ENCODE measurements at regions not wholly inside any gene's neighbourhood (a gene's known extent, or its start where the extent isn't known, plus 50 kb on each side); places are given as distances from the start of the nearest gene placed in this dataset.

DNA sequence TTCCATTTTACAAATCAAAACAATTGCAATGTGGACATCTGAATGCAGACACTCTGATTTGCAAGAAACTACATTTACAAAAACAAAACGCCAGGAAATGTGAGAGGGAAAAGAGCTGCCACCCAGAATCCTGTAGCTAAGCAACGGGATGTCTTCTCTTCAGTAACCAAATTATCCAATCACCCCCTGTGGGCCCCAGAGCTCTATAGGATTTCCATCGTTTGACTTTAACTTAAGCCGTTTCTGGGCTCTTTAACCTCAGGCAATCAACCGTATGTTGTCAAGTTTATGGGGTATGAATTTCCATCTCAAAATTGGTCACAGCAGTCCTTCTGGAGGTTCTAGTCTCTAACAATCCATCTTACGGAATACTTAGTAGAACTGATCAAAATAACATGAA, 240.5 kb downstream of the ETV1 start:
- no peak for DNase-seq
- H3K27me3 Mint-ChIP-seq, result no peaks in the 10 kb centered on the region
- CTCF ChIA-PET, result no interaction called here
- POLR2A ChIA-PET, result no interaction called here
- Histone ChIP-seq H3K36me3 (replicated peaks in 1 of 2; ENCODE audit: control extremely low read depth in 1 of 2, control insufficient read depth in 1 of 2, extremely low read depth in 1 of 2, insufficient read depth in 2 of 2, low read length in 1 of 2) (no peaks in the 10 kb centered on the region), H3K79me2 (ENCODE audit: control insufficient read depth, insufficient read depth, low read length) (no peaks in the 10 kb centered on the region), H2AFZ (ENCODE audit: insufficient read depth, low read depth, low read length, poor library complexity, severe bottlenecking) (no peak overlapping the region), H3K4me2 (replicated peaks; ENCODE audit: low read depth, low read length, poor library complexity, severe bottlenecking) (no peak overlapping the region), H3K4me3 (ENCODE audit: control extremely low read depth in 1 of 5, extremely low read depth in 1 of 5, insufficient read depth in 1 of 5, low read depth in 2 of 5, low read length in 4 of 5) (no peak overlapping the region), H3K4me1 (ENCODE audit: control insufficient read depth in 2 of 2, insufficient read depth in 2 of 2, low read length in 2 of 2) (no peaks in the 10 kb centered on the region), H3K27me3 (replicated peaks in 1 of 4; ENCODE audit: control extremely low read depth in 1 of 4, control insufficient read depth in 3 of 4, insufficient read depth in 4 of 4, low read length in 3 of 4) (no peaks in the 10 kb centered on the region), H3K27ac (ENCODE audit: low read length in 2 of 2) (no peak overlapping the region), H3K9me3 (ENCODE audit: control extremely low read depth in 1 of 3, control insufficient read depth in 2 of 3, insufficient read depth in 1 of 3, low read length in 2 of 3) (no peaks in the 10 kb centered on the region), H4K20me1 (ENCODE audit: control insufficient read depth, insufficient read depth, low read length, poor library complexity, severe bottlenecking) (no peaks in the 10 kb centered on the region), H3K9ac (ENCODE audit: low read length) (no peak overlapping the region)
- no peak for TF ChIP-seq CTCF (IDR thresholded peaks at IDR 0.05)
- TF ChIP-seq EZH2 (IDR thresholded peaks at IDR 0.05; ENCODE audit: borderline replicate concordance, insufficient read depth, low read depth, low read length, poor library complexity, severe bottlenecking), result no peak
- intact Hi-C loops (cut with micrococcal nuclease), result no loop called here
- no peaks in the 10 kb centered on the region for H3K4me1 Mint-ChIP-seq
- H3K27ac Mint-ChIP-seq, result no peak overlapping the region
- no peak for ATAC-seq (ENCODE audit: low read depth)
- no peak overlapping the region for H3K4me3 Mint-ChIP-seq
- 90% methylated on average over 2 of the region's 6 CpGs for WGBS (ENCODE audit: insufficient coverage)
- H3K9me3 Mint-ChIP-seq (ENCODE audit: insufficient read depth), result no peaks in the 10 kb centered on the region

- Histone ChIP-seq H2AFZ (ENCODE audit: insufficient read depth, low read depth, low read length, poor library complexity, severe bottlenecking) (no peak overlapping the region), H3K9ac (ENCODE audit: low read length) (no peak overlapping the region), H3K36me3 (replicated peaks in 1 of 2; ENCODE audit: control extremely low read depth in 1 of 2, control insufficient read depth in 1 of 2, extremely low read depth in 1 of 2, insufficient read depth in 2 of 2, low read length in 1 of 2) (no peaks in the 10 kb centered on the region), H3K4me1 (ENCODE audit: control insufficient read depth in 2 of 2, insufficient read depth in 2 of 2, low read length in 2 of 2) (no peaks in the 10 kb centered on the region), H3K27me3 (replicated peaks in 1 of 4; ENCODE audit: control extremely low read depth in 1 of 4, control insufficient read depth in 3 of 4, insufficient read depth in 4 of 4, low read length in 3 of 4) (no peaks in the 10 kb centered on the region), H3K4me2 (replicated peaks; ENCODE audit: low read depth, low read length, poor library complexity, severe bottlenecking) (no peak overlapping the region), H4K20me1 (ENCODE audit: control insufficient read depth, insufficient read depth, low read length, poor library complexity, severe bottlenecking) (no peaks in the 10 kb centered on the region), H3K4me3 (ENCODE audit: control extremely low read depth in 1 of 5, extremely low read depth in 1 of 5, insufficient read depth in 1 of 5, low read depth in 2 of 5, low read length in 4 of 5) (no peak overlapping the region), H3K79me2 (ENCODE audit: control insufficient read depth, insufficient read depth, low read length) (no peaks in the 10 kb centered on the region), H3K9me3 (ENCODE audit: control extremely low read depth in 1 of 3, control insufficient read depth in 2 of 3, insufficient read depth in 1 of 3, low read length in 2 of 3) (no peaks in the 10 kb centered on the region), H3K27ac (ENCODE audit: low read length in 2 of 2) (no peak overlapping the region)
- no CpG with 5 or more reads among the region's 3 CpGs for WGBS (ENCODE audit: insufficient coverage)
- H3K4me3 Mint-ChIP-seq, result no peak overlapping the region
- peaks cover under 1% of the 10 kb centered on the region for H3K9me3 Mint-ChIP-seq (ENCODE audit: insufficient read depth)
- intact Hi-C loops (cut with micrococcal nuclease), result no loop called here
- DNase-seq (no peak), ATAC-seq (ENCODE audit: low read depth) (no peak)
- ChIA-PET CTCF (no interaction called here), POLR2A (no interaction called here)
- no peak overlapping the region for H3K27ac Mint-ChIP-seq
- no peaks in the 10 kb centered on the region for H3K27me3 Mint-ChIP-seq
- H3K4me1 Mint-ChIP-seq, result no peaks in the 10 kb centered on the region
- TF ChIP-seq CTCF (IDR thresholded peaks at IDR 0.05) (no peak), EZH2 (IDR thresholded peaks at IDR 0.05; ENCODE audit: borderline replicate concordance, insufficient read depth, low read depth, low read length, poor library complexity, severe bottlenecking) (no peak)
Observed at GRCh38 chr7:13749636-13750035, 239.8 kb downstream of the ETV1 start.
